ENCODE measurements at regions not wholly inside any gene's neighbourhood (a gene's known extent, or its start where the extent isn't known, plus 50 kb on each side); places are given as distances from the start of the nearest gene placed in this dataset.

DNA sequence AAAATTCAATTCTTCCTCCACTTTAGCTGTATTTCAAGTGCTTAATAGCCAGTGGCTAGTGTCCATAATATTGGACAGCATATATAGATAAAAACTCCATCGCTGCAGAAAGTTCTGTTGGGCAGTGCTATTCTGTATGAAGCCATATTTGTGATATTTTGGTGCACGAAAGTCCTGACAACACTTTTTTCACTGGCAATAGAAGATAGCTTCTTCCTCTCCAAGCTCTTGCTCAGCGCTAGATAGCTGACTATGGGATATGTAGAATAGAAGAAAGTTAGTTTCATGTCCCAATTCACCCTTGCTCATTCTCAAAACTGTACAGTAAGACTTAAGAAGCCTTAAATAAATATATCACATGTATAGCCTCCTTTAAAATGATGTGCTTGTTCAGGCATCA is 269.9 kb downstream of the TLR4 start:
- Histone ChIP-seq H2AFZ (ENCODE audit: low read length) (no peak overlapping the region), H3K4me1 (ENCODE audit: control insufficient read depth, extremely low read depth, insufficient read depth, low read length) (no peaks in the 10 kb centered on the region), H3K9ac (ENCODE audit: insufficient read depth, low read length) (no peak overlapping the region), H3K9me3 (ENCODE audit: control insufficient read depth, insufficient read depth, low read depth, low read length) (no peaks in the 10 kb centered on the region), H3K4me2 (ENCODE audit: extremely low read depth, insufficient read depth, low read length) (no peak overlapping the region), H4K20me1 (ENCODE audit: control insufficient read depth, extremely low read depth, insufficient read depth, low read length) (no peaks in the 10 kb centered on the region), H3K79me2 (ENCODE audit: control insufficient read depth, insufficient read depth, low read length) (no peaks in the 10 kb centered on the region), H3K4me3 (replicated peaks in 1 of 4; ENCODE audit: control extremely low read depth in 1 of 4, insufficient read depth in 1 of 4, low read depth in 3 of 4, low read length in 4 of 4) (no peak overlapping the region), H3K27me3 (ENCODE audit: control insufficient read depth, insufficient read depth, low read length) (no peaks in the 10 kb centered on the region), H3K27ac (ENCODE audit: insufficient read depth, low read length) (no peak overlapping the region), H3K36me3 (ENCODE audit: control insufficient read depth, insufficient read depth, low read length) (no peaks in the 10 kb centered on the region)
- DNase-seq (ENCODE audit: low read depth in 2 of 2), result no peak
- no peak for TF ChIP-seq EZH2 (IDR thresholded peaks at IDR 0.05; ENCODE audit: low read length, missing control alignments)
- TF ChIP-seq CTCF (conservative IDR thresholded peaks at IDR 0.05 in 1 of 2, IDR thresholded peaks at IDR 0.05 in 1 of 2; ENCODE audit: low read depth in 1 of 2, low read length in 2 of 2), result no peak

DNA sequence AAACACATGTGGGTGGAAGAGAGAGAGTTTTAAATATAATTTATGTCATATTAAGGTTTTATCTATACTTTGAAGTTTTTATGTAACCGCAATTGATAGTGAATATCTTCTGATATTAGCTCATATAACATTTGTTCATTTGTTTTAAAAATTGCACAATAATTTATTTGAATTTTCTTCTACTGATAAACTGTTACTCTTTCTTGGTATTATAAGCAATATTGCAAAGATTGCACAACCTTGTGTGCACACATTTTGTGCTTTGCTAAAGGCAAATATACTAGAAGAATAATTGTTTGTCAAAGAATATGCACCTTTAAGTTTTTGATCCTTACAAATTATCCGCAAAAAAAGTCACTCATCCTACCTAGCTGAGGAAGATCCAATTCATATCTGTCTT is 275.7 kb downstream of the TLR4 start:
- H3K9me3 ChIP-seq (ENCODE audit: control insufficient read depth, insufficient read depth, low read depth, low read length), result no peaks in the 10 kb centered on the region
- no peak for DNase-seq (ENCODE audit: low read depth in 2 of 2)
- no peak for TF ChIP-seq EZH2 (IDR thresholded peaks at IDR 0.05; ENCODE audit: low read length, missing control alignments)
- no peak for TF ChIP-seq CTCF (conservative IDR thresholded peaks at IDR 0.05 in 1 of 2, IDR thresholded peaks at IDR 0.05 in 1 of 2; ENCODE audit: low read depth in 1 of 2, low read length in 2 of 2)

DNA sequence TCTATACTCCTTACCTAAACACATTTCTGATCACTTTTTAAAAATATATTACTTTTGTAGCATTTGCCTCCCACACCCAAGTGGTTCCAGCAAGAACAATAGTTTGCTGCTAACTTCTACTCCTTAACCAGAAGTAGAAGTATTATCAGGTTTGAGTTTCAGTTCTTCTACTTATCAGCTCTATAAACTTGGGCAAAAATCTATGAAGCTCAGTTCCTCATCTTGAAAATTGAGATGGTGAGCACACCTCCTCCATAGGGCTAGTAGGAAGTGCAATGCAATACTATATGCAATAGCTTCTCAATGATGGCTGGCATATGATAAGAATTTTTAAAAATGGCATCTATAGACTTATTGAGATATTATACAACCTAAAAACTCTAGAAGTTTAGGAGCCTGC is 283.7 kb downstream of the TLR4 start:
- H3K27ac ChIP-seq (ENCODE audit: insufficient read depth, low read length), result no peak overlapping the region
- H3K4me1 ChIP-seq (ENCODE audit: control insufficient read depth, extremely low read depth, insufficient read depth, low read length), result no peaks in the 10 kb centered on the region
- H3K4me3 ChIP-seq (replicated peaks in 1 of 4; ENCODE audit: control extremely low read depth in 1 of 4, insufficient read depth in 1 of 4, low read depth in 3 of 4, low read length in 4 of 4), result no peak overlapping the region
- no peak for DNase-seq (ENCODE audit: low read depth in 2 of 2)
- no peak for TF ChIP-seq EZH2 (IDR thresholded peaks at IDR 0.05; ENCODE audit: low read length, missing control alignments)
- no peak for TF ChIP-seq CTCF (conservative IDR thresholded peaks at IDR 0.05 in 1 of 2, IDR thresholded peaks at IDR 0.05 in 1 of 2; ENCODE audit: low read depth in 1 of 2, low read length in 2 of 2)
- H3K27me3 ChIP-seq (ENCODE audit: control insufficient read depth, insufficient read depth, low read length), result no peaks in the 10 kb centered on the region
- no peak overlapping the region for H2AFZ ChIP-seq (ENCODE audit: low read length)
- no peaks in the 10 kb centered on the region for H3K79me2 ChIP-seq (ENCODE audit: control insufficient read depth, insufficient read depth, low read length)
- no peaks in the 10 kb centered on the region for H3K9me3 ChIP-seq (ENCODE audit: control insufficient read depth, insufficient read depth, low read depth, low read length)
- H3K4me2 ChIP-seq (ENCODE audit: extremely low read depth, insufficient read depth, low read length), result no peak overlapping the region
- no peaks in the 10 kb centered on the region for H3K36me3 ChIP-seq (ENCODE audit: control insufficient read depth, insufficient read depth, low read length)
- no peaks in the 10 kb centered on the region for H4K20me1 ChIP-seq (ENCODE audit: control insufficient read depth, extremely low read depth, insufficient read depth, low read length)
- no peak overlapping the region for H3K9ac ChIP-seq (ENCODE audit: insufficient read depth, low read length)

More for the DNA sequence above, 275.7 kb downstream of the TLR4 start:
- no peaks in the 10 kb centered on the region for H3K79me2 ChIP-seq (ENCODE audit: control insufficient read depth, insufficient read depth, low read length)
- no peaks in the 10 kb centered on the region for H3K36me3 ChIP-seq (ENCODE audit: control insufficient read depth, insufficient read depth, low read length)
- no peak overlapping the region for H3K9ac ChIP-seq (ENCODE audit: insufficient read depth, low read length)
- H3K4me3 ChIP-seq (replicated peaks in 1 of 4; ENCODE audit: control extremely low read depth in 1 of 4, insufficient read depth in 1 of 4, low read depth in 3 of 4, low read length in 4 of 4), result no peak overlapping the region
- H2AFZ ChIP-seq (ENCODE audit: low read length), result no peak overlapping the region
- no peak overlapping the region for H3K4me2 ChIP-seq (ENCODE audit: extremely low read depth, insufficient read depth, low read length)
- no peaks in the 10 kb centered on the region for H4K20me1 ChIP-seq (ENCODE audit: control insufficient read depth, extremely low read depth, insufficient read depth, low read length)
- H3K27ac ChIP-seq (ENCODE audit: insufficient read depth, low read length), result no peak overlapping the region
- H3K4me1 ChIP-seq (ENCODE audit: control insufficient read depth, extremely low read depth, insufficient read depth, low read length), result no peaks in the 10 kb centered on the region
- H3K27me3 ChIP-seq (ENCODE audit: control insufficient read depth, insufficient read depth, low read length), result no peaks in the 10 kb centered on the region
